Vagina (tissue), 2 donors: ENCODE measurements at regions not wholly inside any gene's neighbourhood (a gene's known extent, or its start where the extent isn't known, plus 50 kb on each side); places are given as distances from the start of the nearest gene placed in this dataset.

Source experiments
- DNase-seq, 2 donors: peaks; one replicate each; pipeline ENCODE4 v3.0.0-alpha.2; 2017; ENCODE audit errors: extremely low spot score in 2 of 2
- H3K27ac ChIP-seq: fragments of 200-600 bp; sonication (generic); one replicate; pipeline ENCODE4 v1.5.1; 2019
- H3K27me3 ChIP-seq: fragments of 200-600 bp; sonication (generic); one replicate; pipeline ENCODE4 v1.5.1; 2019
- H3K36me3 ChIP-seq, 2 donors: fragments of 200-600 bp; sonication (generic); one replicate each; pipeline ENCODE4 v1.5.1; 2017 to 2019
- H3K4me1 ChIP-seq: fragments of 200-600 bp; sonication (generic); one replicate; pipeline ENCODE4 v1.5.1; 2019
- H3K4me3 ChIP-seq, 2 donors: fragments of 200-600 bp; sonication (generic); 1 replicate in 1 of 2; 2 replicates in 1 of 2; pipeline ENCODE4 v1.5.1; 2016 to 2019
- H3K9me3 ChIP-seq: fragments of 200-600 bp; sonication (generic); one replicate; pipeline ENCODE4 v1.5.1; 2019
- POLR2A ChIP-seq, 2 donors: fragments of 450-650 bp; IDR thresholded peaks; one replicate each; pipeline ENCODE4 v1.6.1; 2017; ENCODE audit warnings: antibody characterized with exemption in 2 of 2, mild to moderate bottlenecking in 2 of 2, moderate library complexity in 2 of 2
- POLR2AphosphoS5 ChIP-seq, 2 donors: sonication (generic); formaldehyde crosslinking; IDR thresholded peaks; one replicate each; pipeline ENCODE4 v1.9.0; 2017; ENCODE audit warnings: antibody characterized with exemption in 2 of 2, mild to moderate bottlenecking in 2 of 2, low read depth in 1 of 2; ENCODE audit not compliant: insufficient read depth in 1 of 2
- intact Hi-C: fragments of 100-400 bp; cut with DNase I; formaldehyde crosslinking; loops from one replicate; pipeline ENCODE4 v1.15.1; 2023
- TF ChIP-seq, protein P1 (sequence below), 3 experiments: fragments of 450-650 bp in 2 of 3; fragments of 200-600 bp in 1 of 3; sonication (generic) in 1 of 3; IDR thresholded peaks; one replicate each; pipeline ENCODE4 v1.5.1; 2017 to 2019; ENCODE audit warnings: antibody characterized with exemption in 3 of 3, mild to moderate bottlenecking in 2 of 3, moderate library complexity in 2 of 3

- Histone ChIP-seq H3K36me3 (no peaks in the 10 kb centered on the region), H3K9me3 (no peaks in the 10 kb centered on the region), H3K27ac (no peak overlapping the region), H3K4me3 (no peak overlapping the region), H3K4me1 (no peaks in the 10 kb centered on the region), H3K27me3 (no peaks in the 10 kb centered on the region)
- DNase-seq: no peak
- TF ChIP-seq POLR2A (IDR thresholded peaks at IDR 0.05): no peak
- no peak for TF ChIP-seq POLR2AphosphoS5 (IDR thresholded peaks at IDR 0.05; ENCODE audit: insufficient read depth in 1 of 2, low read depth in 1 of 2)
- TF ChIP-seq, protein P1, sequence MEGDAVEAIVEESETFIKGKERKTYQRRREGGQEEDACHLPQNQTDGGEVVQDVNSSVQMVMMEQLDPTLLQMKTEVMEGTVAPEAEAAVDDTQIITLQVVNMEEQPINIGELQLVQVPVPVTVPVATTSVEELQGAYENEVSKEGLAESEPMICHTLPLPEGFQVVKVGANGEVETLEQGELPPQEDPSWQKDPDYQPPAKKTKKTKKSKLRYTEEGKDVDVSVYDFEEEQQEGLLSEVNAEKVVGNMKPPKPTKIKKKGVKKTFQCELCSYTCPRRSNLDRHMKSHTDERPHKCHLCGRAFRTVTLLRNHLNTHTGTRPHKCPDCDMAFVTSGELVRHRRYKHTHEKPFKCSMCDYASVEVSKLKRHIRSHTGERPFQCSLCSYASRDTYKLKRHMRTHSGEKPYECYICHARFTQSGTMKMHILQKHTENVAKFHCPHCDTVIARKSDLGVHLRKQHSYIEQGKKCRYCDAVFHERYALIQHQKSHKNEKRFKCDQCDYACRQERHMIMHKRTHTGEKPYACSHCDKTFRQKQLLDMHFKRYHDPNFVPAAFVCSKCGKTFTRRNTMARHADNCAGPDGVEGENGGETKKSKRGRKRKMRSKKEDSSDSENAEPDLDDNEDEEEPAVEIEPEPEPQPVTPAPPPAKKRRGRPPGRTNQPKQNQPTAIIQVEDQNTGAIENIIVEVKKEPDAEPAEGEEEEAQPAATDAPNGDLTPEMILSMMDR (IDR thresholded peaks at IDR 0.05): no peak
- intact Hi-C loops: no loop called here
Measured at GRCh38 chr12:98085046-98085755, 430.2 kb upstream of the TMPO start.

GRCh38 chr12:98090731-98091130, 424.7 kb upstream of the TMPO start:
- no peaks in the 10 kb centered on the region for H3K9me3 ChIP-seq
- H3K27ac ChIP-seq: no peak overlapping the region
- TF ChIP-seq, protein P1 (IDR thresholded peaks at IDR 0.05): no peak
- TF ChIP-seq POLR2AphosphoS5 (IDR thresholded peaks at IDR 0.05; ENCODE audit: insufficient read depth in 1 of 2, low read depth in 1 of 2): no peak
- no peak for TF ChIP-seq POLR2A (IDR thresholded peaks at IDR 0.05)
- H3K4me1 ChIP-seq: no peaks in the 10 kb centered on the region
- no peaks in the 10 kb centered on the region for H3K36me3 ChIP-seq
- H3K27me3 ChIP-seq: no peaks in the 10 kb centered on the region
- DNase-seq: no peak
- no peak overlapping the region for H3K4me3 ChIP-seq
- intact Hi-C loops: no loop called here

- DNase-seq: no peak
- intact Hi-C loops: no loop called here
- Histone ChIP-seq H3K4me1 (no peaks in the 10 kb centered on the region), H3K27ac (no peak overlapping the region), H3K36me3 (no peaks in the 10 kb centered on the region), H3K27me3 (no peaks in the 10 kb centered on the region), H3K9me3 (no peaks in the 10 kb centered on the region), H3K4me3 (no peak overlapping the region)
- no peak for TF ChIP-seq POLR2AphosphoS5 (IDR thresholded peaks at IDR 0.05; ENCODE audit: insufficient read depth in 1 of 2, low read depth in 1 of 2)
Measured at GRCh38 chr12:98096436-98096835, 419.0 kb upstream of the TMPO start.

GRCh38 chr12:98106031-98106683, 409.2 kb upstream of the TMPO start:
- Histone ChIP-seq H3K36me3 (no peaks in the 10 kb centered on the region), H3K27ac (no peak overlapping the region), H3K4me3 (no peak overlapping the region), H3K27me3 (no peaks in the 10 kb centered on the region), H3K9me3 (no peaks in the 10 kb centered on the region), H3K4me1 (peaks cover 4% of the 10 kb centered on the region)
- intact Hi-C loops: no loop called here
- TF ChIP-seq POLR2AphosphoS5 (IDR thresholded peaks at IDR 0.05; ENCODE audit: insufficient read depth in 1 of 2, low read depth in 1 of 2) (no peak), POLR2A (IDR thresholded peaks at IDR 0.05) (no peak)
- TF ChIP-seq, protein P1 (IDR thresholded peaks at IDR 0.05): no peak
- no peak for DNase-seq

GRCh38 chr12:98109266-98109665, 406.1 kb upstream of the TMPO start:
- Histone ChIP-seq H3K27ac (no peak overlapping the region), H3K4me3 (no peak overlapping the region), H3K4me1 (peaks cover 4% of the 10 kb centered on the region), H3K36me3 (no peaks in the 10 kb centered on the region), H3K9me3 (no peaks in the 10 kb centered on the region), H3K27me3 (no peaks in the 10 kb centered on the region)
- no peak for DNase-seq
- intact Hi-C loops: no loop called here
- TF ChIP-seq POLR2A (IDR thresholded peaks at IDR 0.05) (no peak), POLR2AphosphoS5 (IDR thresholded peaks at IDR 0.05; ENCODE audit: insufficient read depth in 1 of 2, low read depth in 1 of 2) (no peak)
- TF ChIP-seq, protein P1 (IDR thresholded peaks at IDR 0.05): no peak
